Calu3 (cell line): ENCODE measurements at regions not wholly inside any gene's neighbourhood (a gene's known extent, or its start where the extent isn't known, plus 50 kb on each side); places are given as distances from the start of the nearest gene placed in this dataset.

Source experiments
- BruUV-seq: library from RNA; stranded (reverse); fragments of 400-500 nt; replicated peaks from 2 replicates; lab custom pipeline; 2021; lab: Mats Ljungman, UMichigan
- CTCF ChIA-PET: fragments of 300-600 bp; sonication (Branson Sonifier 250); formaldehyde crosslinking; loops from one replicate; lab custom pipeline; 2022; ENCODE audit warnings: antibody characterized with exemption; lab: Charles Lee
- DNase-seq: peaks from one replicate; pipeline ENCODE4 v3.0.0; 2022
- H3K27ac Mint-ChIP-seq: one replicate; pipeline ENCODE4 v1.8.0; 2022; ENCODE audit warnings: mixed read lengths; ENCODE audit not compliant: unreplicated experiment
- H3K27me3 Mint-ChIP-seq: one replicate; pipeline ENCODE4 v1.8.0; 2022; ENCODE audit warnings: mixed read lengths; ENCODE audit not compliant: unreplicated experiment
- H3K36me3 Mint-ChIP-seq: one replicate; pipeline ENCODE4 v1.8.0; 2022; ENCODE audit warnings: mild to moderate bottlenecking, moderate library complexity, mixed read lengths; ENCODE audit not compliant: insufficient read depth, unreplicated experiment
- H3K4me1 Mint-ChIP-seq: one replicate; pipeline ENCODE4 v1.8.0; 2022; ENCODE audit warnings: mild to moderate bottlenecking, low read depth, mixed read lengths; ENCODE audit not compliant: unreplicated experiment
- H3K4me3 Mint-ChIP-seq: one replicate; pipeline ENCODE4 v1.8.0; 2022; ENCODE audit warnings: mild to moderate bottlenecking, low read depth, moderate library complexity, mixed read lengths; ENCODE audit not compliant: unreplicated experiment
- H3K9me3 Mint-ChIP-seq: one replicate; pipeline ENCODE4 v1.8.0; 2022; ENCODE audit warnings: low read depth, mixed read lengths; ENCODE audit not compliant: unreplicated experiment
- CTCF ChIP-seq: fragments of 200-600 bp; IDR thresholded peaks from one replicate; pipeline ENCODE4 v1.8.0; 2022; ENCODE audit warnings: antibody characterized with exemption; ENCODE audit not compliant: unreplicated experiment
- intact Hi-C: fragments of 100-400 bp; cut with micrococcal nuclease; formaldehyde crosslinking; loops from one replicate; pipeline ENCODE4 v1.10.0; 2022; ENCODE audit not compliant: unreplicated experiment

- Mint-ChIP-seq H3K36me3 (no peaks in the 10 kb centered on the region), H3K9me3 (peaks cover 2% of the 10 kb centered on the region), H3K4me3 (no peak overlapping the region), H3K27me3 (no peaks in the 10 kb centered on the region), H3K27ac (no peak overlapping the region), H3K4me1 (no peaks in the 10 kb centered on the region)
- intact Hi-C loops, result no loop called here
- CTCF ChIA-PET, result no interaction called here
- TF ChIP-seq CTCF, result no peak
- BruUV-seq, result no TSS peak
- DNase-seq, result no peak
Measured at GRCh38 chr9:26371236-26371635, 521.4 kb downstream of the CAAP1 start.

- CTCF ChIA-PET, result no interaction called here
- intact Hi-C loops, result no loop called here
- BruUV-seq, result no TSS peak
- no peak overlapping the region for H3K4me3 Mint-ChIP-seq
- H3K27ac Mint-ChIP-seq, result no peak overlapping the region
- no peak for DNase-seq
- H3K9me3 Mint-ChIP-seq, result peaks cover 7% of the 10 kb centered on the region
- H3K4me1 Mint-ChIP-seq, result no peaks in the 10 kb centered on the region
- H3K27me3 Mint-ChIP-seq, result no peaks in the 10 kb centered on the region
- no peak for TF ChIP-seq CTCF
- H3K36me3 Mint-ChIP-seq, result no peaks in the 10 kb centered on the region
Measured at GRCh38 chr9:26369093-26369492, 523.5 kb downstream of the CAAP1 start.

- BruUV-seq, result no TSS peak
- CTCF ChIA-PET, result no interaction called here
- no peaks in the 10 kb centered on the region for H3K27me3 Mint-ChIP-seq
- peaks cover 7% of the 10 kb centered on the region for H3K9me3 Mint-ChIP-seq
- intact Hi-C loops, result no loop called here
- DNase-seq, result no peak
- H3K4me3 Mint-ChIP-seq, result no peak overlapping the region
- no peaks in the 10 kb centered on the region for H3K4me1 Mint-ChIP-seq
- no peaks in the 10 kb centered on the region for H3K36me3 Mint-ChIP-seq
- no peak for TF ChIP-seq CTCF
- no peak overlapping the region for H3K27ac Mint-ChIP-seq
Measured at GRCh38 chr9:26368241-26368640, 524.4 kb downstream of the CAAP1 start.

- Mint-ChIP-seq H3K27ac (no peak overlapping the region), H3K9me3 (peaks cover 9% of the 10 kb centered on the region), H3K4me3 (no peak overlapping the region), H3K27me3 (no peaks in the 10 kb centered on the region), H3K4me1 (no peaks in the 10 kb centered on the region), H3K36me3 (no peaks in the 10 kb centered on the region)
- no peak for DNase-seq
- intact Hi-C loops, result no loop called here
- no peak for TF ChIP-seq CTCF
- no TSS peak for BruUV-seq
- CTCF ChIA-PET, result no interaction called here
Measured at GRCh38 chr9:26361010-26361409, 531.6 kb downstream of the CAAP1 start.

GRCh38 chr9:26358836-26359235, 533.8 kb downstream of the CAAP1 start:
- no peaks in the 10 kb centered on the region for H3K27me3 Mint-ChIP-seq
- no peaks in the 10 kb centered on the region for H3K36me3 Mint-ChIP-seq
- no peak overlapping the region for H3K27ac Mint-ChIP-seq
- BruUV-seq, result no TSS peak
- H3K4me3 Mint-ChIP-seq, result no peak overlapping the region
- H3K4me1 Mint-ChIP-seq, result no peaks in the 10 kb centered on the region
- intact Hi-C loops, result no loop called here
- no peak for DNase-seq
- TF ChIP-seq CTCF, result no peak
- CTCF ChIA-PET, result no interaction called here
- H3K9me3 Mint-ChIP-seq, result peaks cover 4% of the 10 kb centered on the region
